VCaP (cell line): ENCODE measurements at regions not wholly inside any gene's neighbourhood (a gene's known extent, or its start where the extent isn't known, plus 50 kb on each side); places are given as distances from the start of the nearest gene placed in this dataset.
"Not testable (repeated sequence)": the region's sequence is repeated elsewhere in the genome, so short reads cannot be mapped to it uniquely, and the experiment has no call there.

ENCODE experiments used
- H3K27ac ChIP-seq: fragments of 450-650 bp; 2 replicates; pipeline ENCODE4 v1.5.1; 2017
- CTCF ChIP-seq: fragments of 450-650 bp; conservative IDR thresholded peaks from 2 replicates; pipeline ENCODE4 v1.5.1; 2017; ENCODE audit warnings: mild to moderate bottlenecking, moderate library complexity

- TF ChIP-seq CTCF, result no peak
- H3K27ac ChIP-seq, result no peak overlapping the region
Measured at GRCh38 chr9:33695856-33696255, 99.5 kb upstream of the PRSS3 start.

- TF ChIP-seq CTCF, result no peak
Measured at GRCh38 chr9:33697171-33697570, 98.2 kb upstream of the PRSS3 start.

GRCh38 chr9:33698267-33698666 lies 97.1 kb upstream of the PRSS3 start:
- no peak for TF ChIP-seq CTCF
- H3K27ac ChIP-seq, result no peak overlapping the region

More at GRCh38 chr9:33697171-33697570, 98.2 kb upstream of the PRSS3 start:
- H3K27ac ChIP-seq, result no peak overlapping the region

- H3K27ac ChIP-seq, result peak overlapping the region; percentile 70; the same call in 1 of the 2 replicates
Measured at GRCh38 chr9:33700940-33701339, 94.4 kb upstream of the PRSS3 start.

GRCh38 chr9:33703430-33704102 lies 91.8 kb upstream of the PRSS3 start:
- no peak overlapping the region for H3K27ac ChIP-seq
- no peak for TF ChIP-seq CTCF

GRCh38 chr9:33705440-33705839 lies 89.9 kb upstream of the PRSS3 start:
- not testable (repeated sequence) for H3K27ac ChIP-seq

- no peak overlapping the region for H3K27ac ChIP-seq
- no peak for TF ChIP-seq CTCF
Measured at GRCh38 chr9:33708441-33708840, 86.9 kb upstream of the PRSS3 start.

- no peak overlapping the region for H3K27ac ChIP-seq
- TF ChIP-seq CTCF, result no peak
Measured at GRCh38 chr9:33709269-33709668, 86.1 kb upstream of the PRSS3 start.

GRCh38 chr9:33711418-33711817 lies 83.9 kb upstream of the PRSS3 start:
- not testable (repeated sequence) for H3K27ac ChIP-seq
